NCI-H82 treated with DMSO at 0.1 percent for 48 hours (cell line): ENCODE measurements at regions not wholly inside any gene's neighbourhood (a gene's known extent, or its start where the extent isn't known, plus 50 kb on each side); places are given as distances from the start of the nearest gene placed in this dataset.

Source experiments
- DNase-seq: peaks from one replicate; lab custom pipeline; 2025; ENCODE audit not compliant: unreplicated experiment; lab: John Stamatoyannopoulos, UW

GRCh38 chr1:29499104-29499650 lies 262.9 kb downstream of the PTPRU start:
- DNase-seq, result no peak

- no peak for DNase-seq
Observed at GRCh38 chr1:29498126-29499103, 262.1 kb downstream of the PTPRU start.

- DNase-seq, result no peak
Observed at GRCh38 chr1:29497395-29498125, 261.2 kb downstream of the PTPRU start.

- DNase-seq, result no peak
Observed at GRCh38 chr1:29496701-29497100, 260.4 kb downstream of the PTPRU start.

GRCh38 chr1:29490204-29490934 lies 254.0 kb downstream of the PTPRU start:
- no peak for DNase-seq

GRCh38 chr1:29489471-29489870 lies 253.1 kb downstream of the PTPRU start:
- no peak for DNase-seq

GRCh38 chr1:29488794-29489311 lies 252.5 kb downstream of the PTPRU start:
- no peak for DNase-seq

- no peak for DNase-seq
Observed at GRCh38 chr1:29488086-29488793, 251.9 kb downstream of the PTPRU start.

- no peak for DNase-seq
Observed at GRCh38 chr1:29487291-29487690, 251.0 kb downstream of the PTPRU start.

- no peak for DNase-seq
Observed at GRCh38 chr1:29485096-29485925, 249.0 kb downstream of the PTPRU start.

GRCh38 chr1:29482991-29483390 lies 246.7 kb downstream of the PTPRU start:
- DNase-seq, result no peak

- no peak for DNase-seq
Observed at GRCh38 chr1:29482064-29482463, 245.7 kb downstream of the PTPRU start.

- DNase-seq, result no peak
Observed at GRCh38 chr1:29481031-29481430, 244.7 kb downstream of the PTPRU start.

- DNase-seq, result no peak
Observed at GRCh38 chr1:29478879-29479278, 242.6 kb downstream of the PTPRU start.

- DNase-seq, result no peak
Observed at GRCh38 chr1:29478151-29478791, 241.9 kb downstream of the PTPRU start.

GRCh38 chr1:29475326-29475725 lies 239.0 kb downstream of the PTPRU start:
- DNase-seq, result no peak

GRCh38 chr1:29474274-29475244 lies 238.2 kb downstream of the PTPRU start:
- no peak for DNase-seq
